SKM-1 (cell line): ENCODE measurements at regions not wholly inside any gene's neighbourhood (a gene's known extent, or its start where the extent isn't known, plus 50 kb on each side); places are given as distances from the start of the nearest gene placed in this dataset.
"Not testable (repeated sequence)": the region's sequence is repeated elsewhere in the genome, so short reads cannot be mapped to it uniquely, and the experiment has no call there.

ENCODE experiments used
- DNase-seq: peaks from one replicate; lab custom pipeline; 2025; ENCODE audit not compliant: unreplicated experiment; lab: John Stamatoyannopoulos, UW

- DNase-seq: no peak
Measured at GRCh38 chr6:170003451-170004160, 252.2 kb downstream of the ERMARD start.

DNA sequence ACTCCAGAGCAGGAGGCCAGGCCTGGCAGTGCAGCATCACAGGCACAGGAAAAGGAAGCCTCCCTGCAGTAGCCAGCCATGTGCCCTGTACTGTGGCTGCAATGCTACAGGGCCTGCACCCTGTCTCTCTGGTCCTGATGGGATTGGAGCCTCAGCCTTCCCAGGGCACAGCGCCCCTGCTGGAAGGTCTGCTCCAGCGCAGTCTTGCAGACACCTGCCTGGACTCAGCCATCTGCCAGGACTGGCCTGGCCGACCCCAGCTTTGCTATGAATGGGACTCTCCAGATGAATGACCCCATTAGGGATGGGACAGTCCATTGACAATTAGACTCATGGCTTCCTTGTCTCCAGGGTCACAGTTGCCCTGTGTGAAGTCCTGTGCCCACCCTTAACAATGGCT is 251.6 kb downstream of the ERMARD start:
- no peak for DNase-seq

DNA sequence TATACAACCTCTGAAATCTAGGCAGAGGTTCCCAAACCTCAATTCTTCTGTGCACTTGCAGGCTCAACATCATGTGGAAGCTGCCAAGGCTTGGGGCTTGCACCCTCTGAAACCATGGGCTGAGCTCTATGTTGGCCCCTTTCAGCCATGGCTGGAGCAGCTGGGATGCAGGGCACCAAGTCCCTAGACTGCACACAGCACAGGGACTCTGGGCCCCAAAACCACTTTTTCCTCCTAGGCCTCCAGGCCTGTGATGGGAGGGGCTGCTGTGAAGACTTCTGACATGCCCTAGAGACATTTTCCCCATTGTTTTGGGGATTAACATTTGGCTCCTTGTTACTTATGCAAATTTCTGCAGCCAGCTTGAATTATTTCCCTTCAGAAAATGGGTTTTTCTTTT is 250.4 kb downstream of the ERMARD start:
- not testable (repeated sequence) for DNase-seq

GRCh38 chr6:170000071-170000843 is 248.8 kb downstream of the ERMARD start:
- no peak for DNase-seq

GRCh38 chr6:169999367-169999766 is 247.9 kb downstream of the ERMARD start:
- DNase-seq: no peak

DNA sequence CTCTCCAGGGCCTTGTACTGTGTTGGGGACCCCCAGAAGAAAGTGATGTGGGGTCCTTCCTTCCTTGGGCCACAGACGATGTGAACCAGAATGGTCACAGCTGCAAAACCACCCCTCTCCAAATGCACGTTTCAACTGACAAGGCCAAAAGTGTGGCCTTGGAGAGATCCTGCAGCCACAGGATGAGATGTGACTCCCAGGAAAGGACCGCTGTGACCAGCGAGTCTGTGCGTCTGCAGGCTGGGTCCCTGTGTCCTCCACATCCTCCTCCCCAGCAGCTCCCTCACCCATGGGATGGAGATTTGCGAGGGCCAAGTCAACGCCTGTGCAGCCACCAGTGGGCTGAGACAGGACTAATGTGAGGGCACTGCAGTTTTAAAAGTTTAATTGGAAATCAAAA is 247.0 kb downstream of the ERMARD start:
- DNase-seq: no peak

- DNase-seq: no peak
Measured at GRCh38 chr6:169997930-169998218, 246.5 kb downstream of the ERMARD start.

- no peak for DNase-seq
Measured at GRCh38 chr6:169997187-169997929, 245.9 kb downstream of the ERMARD start.

- DNase-seq: no peak
Measured at GRCh38 chr6:169996378-169997051, 245.1 kb downstream of the ERMARD start.

DNA sequence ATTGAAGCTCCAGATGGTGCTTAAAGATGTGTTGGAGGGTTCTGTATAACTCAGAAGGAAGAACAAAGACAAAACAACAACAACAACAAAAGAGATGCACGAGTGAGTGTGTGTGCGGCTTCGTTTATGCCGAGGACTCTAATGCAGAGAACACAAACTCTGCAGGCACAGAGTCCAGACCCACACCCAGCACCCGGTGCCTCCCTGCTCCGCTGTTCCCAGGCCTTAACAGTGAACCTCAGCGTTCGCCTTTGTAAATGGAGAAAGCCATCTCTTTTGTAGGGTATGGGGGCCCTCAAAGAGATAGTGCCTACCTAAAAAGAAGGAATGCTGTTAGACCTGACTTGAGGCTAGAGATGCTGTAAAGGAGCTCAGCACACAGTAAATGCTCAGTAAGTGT is 243.3 kb downstream of the ERMARD start:
- no peak for DNase-seq

- DNase-seq: no peak
Measured at GRCh38 chr6:169993861-169994481, 242.5 kb downstream of the ERMARD start.

DNA sequence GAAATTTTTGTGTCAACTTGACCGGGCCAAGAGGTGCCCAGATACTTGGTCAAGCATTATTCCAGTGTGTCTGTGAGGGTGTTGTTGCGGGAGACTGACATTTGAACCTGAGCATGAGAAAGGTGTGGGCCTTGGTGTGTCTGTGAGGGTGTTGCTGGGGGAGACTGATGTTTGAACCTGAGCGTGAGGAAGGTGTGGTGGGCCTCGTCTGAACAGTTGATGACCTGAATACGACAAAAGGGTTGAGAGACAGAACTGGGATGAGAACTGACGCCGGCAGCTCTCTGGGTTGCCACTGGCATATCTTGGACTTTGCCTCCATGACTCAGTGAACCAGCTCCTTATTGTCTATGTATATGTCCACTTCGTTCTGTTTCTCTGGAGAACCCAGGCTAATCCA is 240.5 kb downstream of the ERMARD start:
- no peak for DNase-seq

GRCh38 chr6:169991031-169991390 is 239.6 kb downstream of the ERMARD start:
- no peak for DNase-seq

GRCh38 chr6:169990095-169991030 is 238.9 kb downstream of the ERMARD start:
- no peak for DNase-seq

DNA sequence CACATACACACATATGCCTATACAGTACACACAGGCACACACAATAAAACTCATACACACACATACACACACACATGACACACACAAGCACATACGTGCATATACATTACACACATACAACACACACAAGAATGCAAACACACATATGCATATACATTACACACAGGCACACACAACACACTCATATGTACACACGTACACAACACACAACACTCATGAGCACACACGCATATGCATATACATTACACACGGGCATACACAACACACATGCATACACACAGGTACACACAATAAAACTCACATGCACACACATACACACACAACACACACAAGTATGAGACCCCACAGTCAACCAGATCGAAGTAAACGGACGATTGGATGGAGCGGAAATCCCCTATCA is 238.2 kb downstream of the ERMARD start:
- no peak for DNase-seq

DNA sequence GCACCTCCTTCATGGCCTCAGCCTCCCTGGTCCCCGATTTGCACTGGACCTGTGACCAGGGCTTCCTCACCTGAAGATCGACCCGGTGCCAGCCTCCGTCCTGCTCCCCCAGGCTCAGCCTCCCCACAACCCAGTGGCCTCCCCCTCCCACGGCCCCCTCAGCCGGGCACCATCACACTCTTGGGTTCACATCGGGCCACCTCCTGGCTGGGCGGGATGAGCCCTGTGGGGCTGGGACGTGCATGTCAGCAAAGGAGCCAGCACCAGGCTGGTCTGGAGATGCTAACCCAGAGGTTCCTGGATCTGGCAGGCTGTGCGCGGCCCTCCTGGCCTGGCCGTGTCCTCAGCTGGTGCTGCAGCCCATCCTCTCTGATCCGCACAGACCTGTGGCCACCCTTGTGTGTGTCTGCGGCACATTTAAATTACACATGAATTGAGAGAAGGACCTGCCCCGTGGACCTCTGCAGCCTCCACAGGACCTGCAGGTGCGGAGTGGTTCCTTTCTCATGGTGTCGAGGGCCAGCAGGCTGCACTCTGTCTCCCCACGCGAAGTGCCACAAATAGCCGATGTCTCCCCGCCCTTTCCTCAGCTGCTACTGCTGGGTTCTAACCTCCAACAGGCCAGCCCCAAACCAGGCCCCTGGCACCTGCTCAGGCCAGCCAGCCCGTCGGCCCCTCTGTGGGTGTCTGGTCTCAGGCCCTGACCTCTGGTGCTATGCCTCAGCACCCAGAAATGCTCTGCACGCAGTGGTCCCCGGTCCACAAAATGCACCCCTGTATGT is 237.5 kb downstream of the ERMARD start:
- DNase-seq: no peak

- no peak for DNase-seq
Measured at GRCh38 chr6:169986848-169987498, 235.6 kb downstream of the ERMARD start.

- no peak for DNase-seq
Measured at GRCh38 chr6:169986171-169986847, 234.9 kb downstream of the ERMARD start.
